Cerebellar nuclear complex (tissue), 1 donor: ENCODE measurements at regions not wholly inside any gene's neighbourhood (a gene's known extent, or its start where the extent isn't known, plus 50 kb on each side); places are given as distances from the start of the nearest gene placed in this dataset.

ENCODE experiments used
- DNase-seq, 2 experiments: peaks; one replicate each; lab custom pipeline; 2025; lab: John Stamatoyannopoulos, UW

- DNase-seq: no peak
These were observed 85.8 kb upstream of the PRNP start for GRCh38 chr20:4600308-4601014.

DNA sequence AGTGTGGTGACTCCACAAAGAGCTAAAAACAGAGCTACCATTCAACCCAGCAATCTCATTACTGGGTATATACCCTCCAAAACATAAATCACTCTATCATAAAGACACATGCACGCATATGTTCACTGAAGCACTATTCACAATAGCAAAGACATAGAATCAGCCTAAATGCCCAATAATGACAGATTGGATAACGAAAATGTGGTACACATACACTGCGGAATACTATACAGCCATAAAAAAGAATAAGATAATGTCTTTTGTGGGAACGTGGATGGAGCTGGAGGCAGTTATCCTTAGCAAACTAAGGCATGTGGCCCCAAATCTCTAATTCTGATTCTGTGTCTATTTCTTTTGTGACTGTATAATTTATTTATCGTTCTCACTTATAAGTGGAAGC lies 89.0 kb upstream of the PRNP start:
- no peak for DNase-seq

- DNase-seq: no peak
These were observed 93.1 kb upstream of the PRNP start for GRCh38 chr20:4593149-4593525.

DNA sequence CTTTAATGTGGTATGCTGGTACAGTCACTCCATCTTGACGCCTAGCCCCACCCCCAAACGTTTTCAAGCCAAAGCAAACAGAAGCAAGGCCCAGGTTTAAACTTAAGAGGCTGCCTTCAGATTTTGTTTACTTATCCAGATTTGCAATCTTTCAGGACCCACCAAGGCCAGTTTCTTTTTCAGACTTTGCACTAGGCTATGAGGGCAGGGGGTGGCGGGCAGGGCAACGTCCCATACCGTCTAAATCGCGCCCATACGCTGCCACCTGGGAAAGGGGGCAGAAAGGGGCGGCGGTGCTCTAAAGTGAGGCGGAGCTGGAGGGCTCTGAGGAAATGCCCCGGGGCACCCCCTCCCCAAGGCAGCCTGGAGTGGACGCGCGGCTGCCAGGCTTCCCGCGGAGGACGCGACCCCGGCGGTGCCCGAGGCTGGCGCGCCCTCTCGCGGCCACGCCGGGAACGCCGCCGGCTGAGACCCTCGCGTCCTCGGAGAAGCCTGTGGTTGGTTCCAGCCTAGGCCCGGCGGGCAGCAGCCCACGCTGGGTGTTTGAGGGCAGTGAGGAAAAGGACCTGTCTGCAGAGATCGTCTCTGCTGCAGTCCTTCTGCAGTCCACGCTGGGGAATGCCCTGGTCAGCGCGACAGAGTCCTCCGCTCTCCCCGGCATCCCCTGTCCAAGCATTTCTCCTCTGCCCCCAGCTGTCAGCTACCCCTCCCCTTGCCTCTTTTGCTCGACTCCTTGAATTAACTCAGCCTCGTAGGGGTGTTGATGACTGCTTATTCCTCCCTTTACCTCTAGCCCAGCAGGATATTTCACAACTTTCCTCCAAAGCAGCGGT lies 93.7 kb upstream of the PRNP start:
- no peak for DNase-seq

DNA sequence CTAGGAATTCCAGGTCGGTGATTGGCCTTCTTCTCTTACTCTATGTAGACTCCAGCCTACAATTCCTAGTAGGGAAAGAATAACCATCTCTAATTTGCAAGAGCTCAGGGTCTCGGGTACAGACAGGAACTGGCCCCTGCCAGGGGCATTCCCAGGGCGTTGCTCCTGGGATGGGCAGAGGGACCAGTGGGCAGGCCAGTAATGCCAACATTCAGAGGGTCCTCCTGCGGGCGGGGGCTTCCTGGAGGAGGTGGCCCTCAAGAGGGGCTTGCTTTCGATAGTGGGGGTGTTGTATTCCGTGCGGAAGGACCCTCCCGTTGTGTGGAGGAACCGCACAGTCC lies 94.3 kb upstream of the PRNP start:
- no peak for DNase-seq

DNA sequence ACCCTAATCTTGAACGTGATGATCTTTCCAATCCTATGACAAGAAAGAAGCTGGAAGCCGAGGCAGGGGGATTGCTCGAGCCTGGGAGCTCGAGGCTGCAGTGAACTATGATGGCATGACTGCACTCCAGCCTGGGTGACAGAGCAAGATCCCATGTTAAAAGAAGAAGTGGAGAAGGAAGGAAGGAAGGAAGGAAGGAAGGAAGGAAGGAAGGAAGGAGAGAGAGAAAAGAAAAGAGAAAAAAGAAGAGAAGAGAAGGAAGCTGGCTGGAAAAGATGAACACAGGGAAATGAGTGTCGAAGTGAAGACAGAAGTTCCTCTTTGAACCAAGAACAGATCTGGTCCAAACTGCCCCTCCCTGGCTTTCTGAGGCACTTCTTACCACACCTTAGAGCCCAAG lies 100.5 kb upstream of the PRNP start:
- no peak for DNase-seq

DNA sequence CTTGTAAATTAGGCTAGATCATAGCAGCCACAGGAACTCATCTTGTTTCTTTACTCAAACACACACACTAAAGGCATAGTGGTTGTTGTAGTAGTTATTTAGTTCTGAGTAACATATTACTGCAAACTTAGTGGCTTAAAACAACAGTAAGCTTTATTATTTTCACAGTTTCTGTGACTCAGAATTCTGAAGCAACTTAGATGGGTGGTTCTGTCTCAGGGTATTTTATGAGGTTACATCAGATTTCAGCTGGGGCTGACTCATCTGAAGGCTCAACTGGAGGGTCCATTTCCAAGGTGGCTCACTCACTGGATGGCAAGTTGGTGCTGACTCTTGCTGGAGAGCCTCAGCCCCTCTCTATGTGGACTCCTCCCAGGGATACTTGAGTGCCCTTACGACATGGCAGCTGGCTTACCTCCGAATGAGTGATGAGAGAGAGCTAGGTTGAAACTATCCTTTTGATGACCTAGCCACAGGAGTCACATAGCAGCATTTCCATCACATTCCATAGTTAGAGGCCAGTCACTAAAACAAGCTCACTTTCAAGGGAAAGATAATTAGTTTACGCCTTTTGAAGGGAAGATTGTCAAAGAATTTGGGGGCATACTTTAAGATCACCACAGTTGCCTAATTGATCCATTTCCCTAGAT lies 101.0 kb upstream of the PRNP start:
- DNase-seq: no peak

GRCh38 chr20:4584510-4584909 lies 101.7 kb upstream of the PRNP start:
- no peak for DNase-seq

- no peak for DNase-seq
These were observed 104.4 kb upstream of the PRNP start for GRCh38 chr20:4581838-4582237.

- no peak for DNase-seq
These were observed 107.9 kb upstream of the PRNP start for GRCh38 chr20:4578375-4578774.

DNA sequence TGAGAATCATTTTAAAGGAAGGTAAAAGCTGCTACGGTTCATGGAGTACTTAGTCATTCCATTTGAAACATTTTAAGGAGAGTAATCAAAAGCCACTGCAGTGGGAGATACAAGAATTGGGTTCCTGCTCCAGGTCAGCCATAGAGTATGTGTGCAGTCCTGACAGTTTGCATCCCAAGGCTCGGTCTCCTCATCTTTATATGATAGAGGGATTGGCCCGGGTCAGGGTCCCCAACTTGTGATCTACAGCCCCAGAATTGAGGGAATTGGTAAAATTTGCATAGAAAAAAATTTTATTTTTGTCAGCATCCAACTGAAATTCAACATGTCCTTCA lies 111.9 kb upstream of the PRNP start:
- DNase-seq: no peak

DNA sequence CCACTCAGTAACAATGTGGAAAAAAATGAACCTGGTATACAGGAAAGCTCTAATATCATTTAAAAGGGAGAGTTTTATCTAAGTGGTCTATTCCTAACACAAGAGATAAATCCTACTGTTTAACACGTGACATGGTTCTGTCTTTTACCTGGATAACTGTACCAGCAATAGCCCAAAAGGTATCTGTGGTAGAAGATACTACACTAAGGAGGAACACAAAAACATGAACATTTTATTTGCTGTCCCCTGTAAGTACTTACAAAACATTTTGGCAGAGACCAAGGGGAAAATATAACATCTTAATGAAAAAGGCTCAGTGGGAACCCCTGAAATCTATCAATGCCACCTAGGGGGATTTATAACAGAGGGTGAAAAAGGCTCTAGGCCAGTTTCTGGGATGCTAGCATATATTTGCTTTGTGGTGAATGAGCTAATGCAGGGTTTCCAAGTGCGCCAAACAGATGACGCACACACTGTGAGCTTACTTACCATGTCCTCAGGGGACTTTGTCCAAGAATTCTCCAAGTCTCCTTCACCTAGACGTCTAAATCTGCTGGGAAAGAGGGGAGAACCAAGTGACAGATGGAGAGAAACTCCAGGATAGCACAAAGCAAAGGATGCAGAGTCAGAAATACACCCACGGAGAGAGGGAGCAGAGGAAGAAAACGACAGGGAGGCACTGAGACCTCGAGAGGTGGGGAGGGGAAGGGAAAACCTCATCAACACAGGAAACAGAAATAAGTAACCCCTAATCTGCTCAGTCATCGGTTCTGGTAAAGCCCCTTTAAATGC lies 112.5 kb upstream of the PRNP start:
- no peak for DNase-seq

GRCh38 chr20:4571759-4572531 lies 114.3 kb upstream of the PRNP start:
- DNase-seq: no peak

- no peak for DNase-seq
These were observed 116.4 kb upstream of the PRNP start for GRCh38 chr20:4569865-4570264.

DNA sequence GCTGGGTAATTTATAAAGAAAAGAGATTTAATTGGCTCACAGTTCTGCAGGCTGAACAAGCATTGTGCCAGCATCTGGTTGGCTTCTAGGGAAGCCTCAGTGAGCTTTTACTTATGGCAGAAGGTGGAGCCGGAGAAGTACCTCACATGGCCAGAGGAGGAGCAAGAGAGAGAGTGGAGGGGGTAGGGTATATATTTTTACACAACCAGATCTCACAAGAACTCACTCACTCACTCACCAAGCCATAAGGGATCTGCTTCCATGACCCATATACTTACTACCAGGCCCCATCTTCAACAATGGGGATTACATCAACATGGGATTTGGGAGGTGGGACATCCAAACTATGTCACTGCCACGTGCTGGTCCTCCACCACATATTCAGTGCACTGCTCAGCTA lies 117.2 kb upstream of the PRNP start:
- no peak for DNase-seq

DNA sequence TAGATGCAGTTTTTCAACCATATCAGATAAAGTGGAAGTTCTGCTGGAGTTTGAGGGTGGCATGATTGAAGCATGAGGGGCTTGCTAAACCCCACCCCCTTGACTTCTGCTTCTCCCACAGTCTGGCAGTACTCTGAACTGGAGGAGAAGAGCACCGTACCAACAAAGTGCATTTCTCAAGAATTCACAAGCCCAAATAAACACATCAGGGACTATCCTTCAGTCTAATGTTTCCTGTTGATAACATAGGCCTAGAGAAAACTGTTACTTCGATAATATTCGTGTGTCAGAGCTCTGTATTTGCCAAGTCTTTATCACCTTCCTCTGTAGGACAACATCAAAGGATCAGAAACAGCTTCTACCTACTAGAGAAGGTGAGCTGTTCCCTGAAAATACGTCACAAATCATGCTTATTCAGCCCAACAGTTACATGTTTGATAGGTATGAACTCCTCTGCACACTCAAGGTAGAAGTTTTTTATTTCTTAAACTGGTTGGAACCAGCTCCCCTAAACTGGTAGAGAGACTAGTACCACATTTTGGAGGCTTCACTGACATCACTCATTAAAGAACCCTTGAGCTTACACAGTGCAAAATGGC lies 117.8 kb upstream of the PRNP start:
- DNase-seq: no peak

DNA sequence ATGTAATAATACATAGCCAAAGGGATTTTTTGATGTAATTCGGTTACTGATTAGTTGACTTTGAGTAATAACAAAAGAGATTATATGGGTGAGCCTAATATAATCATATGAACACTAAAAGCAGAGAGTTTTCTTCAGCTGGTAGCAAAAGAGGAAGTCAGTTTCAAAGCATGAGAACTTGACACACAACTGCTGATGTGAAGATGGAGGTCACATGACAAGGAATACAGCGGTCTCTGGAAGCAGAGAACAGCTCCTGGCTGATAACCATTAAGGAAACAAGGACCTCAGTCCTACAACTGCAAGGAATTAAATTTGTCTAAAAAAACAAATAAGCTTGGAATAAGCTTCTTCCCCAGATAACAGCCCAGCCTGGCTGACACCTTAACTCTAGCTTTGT lies 119.1 kb upstream of the PRNP start:
- DNase-seq: no peak

DNA sequence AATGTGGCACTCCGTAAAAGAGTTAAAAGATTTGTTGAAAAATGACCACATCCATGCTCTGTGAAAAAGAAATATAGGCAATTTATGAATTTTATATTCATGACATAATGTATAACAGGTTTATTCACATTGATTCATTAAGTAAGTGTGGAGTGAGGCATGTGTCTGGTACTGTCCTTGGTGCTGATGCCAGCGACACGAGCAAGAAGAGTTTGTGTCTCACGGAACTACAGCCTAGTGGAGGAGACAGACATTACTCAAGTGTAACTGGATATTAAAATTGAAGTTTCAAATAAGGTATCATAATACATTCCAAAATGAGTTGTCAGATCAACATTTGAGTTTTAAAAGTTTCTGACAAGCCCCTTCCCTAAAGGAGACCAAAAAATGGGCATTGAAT lies 122.7 kb upstream of the PRNP start:
- no peak for DNase-seq

DNA sequence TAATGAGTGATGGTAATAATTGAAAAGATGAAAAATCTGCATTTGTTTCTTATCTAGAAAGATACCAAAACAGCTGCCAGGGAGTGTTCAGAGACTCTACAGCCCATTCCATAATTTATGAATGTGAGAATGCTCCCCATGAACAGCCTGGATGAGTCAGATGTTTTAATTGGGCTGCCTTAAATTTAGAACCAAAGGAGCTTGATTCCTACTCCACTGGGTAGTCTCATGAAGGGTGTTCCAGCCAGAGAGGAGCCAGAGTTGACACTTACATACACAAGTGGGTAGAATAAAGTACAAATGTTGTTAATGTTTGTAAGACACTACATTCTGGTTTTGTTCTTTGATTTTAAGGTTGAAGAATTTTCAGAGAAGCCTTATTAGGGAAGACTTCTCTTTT lies 123.2 kb upstream of the PRNP start:
- DNase-seq: no peak

DNA sequence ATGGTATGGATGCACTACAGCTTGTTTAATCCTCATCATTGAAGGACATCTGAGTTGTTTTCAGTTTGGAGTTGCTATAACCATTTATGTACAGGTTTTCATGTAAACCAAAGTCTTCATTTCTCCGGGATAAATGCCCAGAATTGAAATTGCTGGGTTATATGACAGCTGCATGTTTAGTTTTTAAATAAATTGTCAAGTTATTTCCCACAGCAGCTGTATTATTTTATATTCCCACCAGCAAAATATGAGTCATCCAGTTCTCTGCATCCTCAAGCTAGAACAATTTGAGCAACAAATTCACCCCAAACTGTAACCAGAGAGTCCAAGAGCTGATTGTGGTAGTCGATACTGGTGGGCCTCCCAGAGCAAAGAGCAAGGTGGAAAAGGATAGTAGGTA lies 125.6 kb upstream of the PRNP start:
- DNase-seq: no peak

DNA sequence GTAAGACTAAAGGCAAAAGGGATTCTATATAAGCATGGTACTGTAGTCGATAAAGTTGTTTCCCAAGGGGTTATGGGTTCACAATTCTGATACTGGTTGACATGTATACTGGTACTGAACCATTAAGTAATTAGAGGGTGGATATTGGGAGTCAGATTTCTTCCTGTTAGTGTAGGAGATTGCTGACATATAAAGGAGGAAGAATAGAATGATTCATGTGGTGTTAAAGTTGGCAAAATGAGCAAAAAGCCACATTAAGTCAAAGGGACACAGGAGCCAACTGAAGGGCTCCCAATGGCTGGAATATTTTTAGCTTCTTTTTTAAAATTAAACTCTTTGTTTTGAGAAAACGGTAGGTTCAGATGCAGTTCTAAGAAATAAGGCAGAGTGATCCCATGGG lies 126.3 kb upstream of the PRNP start:
- no peak for DNase-seq

GRCh38 chr20:4559106-4559505 lies 127.2 kb upstream of the PRNP start:
- DNase-seq: no peak
